Stimulated activated CD4-positive, alpha-beta T cell treated with anti-CD3 and anti-CD28 coated beads, Interleukin-15, amount 100 ng/mL, for 1 hour (primary cell): ENCODE measurements at regions not wholly inside any gene's neighbourhood (a gene's known extent, or its start where the extent isn't known, plus 50 kb on each side); places are given as distances from the start of the nearest gene placed in this dataset.

Experiments
- DNase-seq, 2 donors: peaks; one replicate each; pipeline ENCODE4 v3.0.0-alpha.2; 2020; ENCODE audit warnings: low read depth in 1 of 2, low spot score in 1 of 2

DNA sequence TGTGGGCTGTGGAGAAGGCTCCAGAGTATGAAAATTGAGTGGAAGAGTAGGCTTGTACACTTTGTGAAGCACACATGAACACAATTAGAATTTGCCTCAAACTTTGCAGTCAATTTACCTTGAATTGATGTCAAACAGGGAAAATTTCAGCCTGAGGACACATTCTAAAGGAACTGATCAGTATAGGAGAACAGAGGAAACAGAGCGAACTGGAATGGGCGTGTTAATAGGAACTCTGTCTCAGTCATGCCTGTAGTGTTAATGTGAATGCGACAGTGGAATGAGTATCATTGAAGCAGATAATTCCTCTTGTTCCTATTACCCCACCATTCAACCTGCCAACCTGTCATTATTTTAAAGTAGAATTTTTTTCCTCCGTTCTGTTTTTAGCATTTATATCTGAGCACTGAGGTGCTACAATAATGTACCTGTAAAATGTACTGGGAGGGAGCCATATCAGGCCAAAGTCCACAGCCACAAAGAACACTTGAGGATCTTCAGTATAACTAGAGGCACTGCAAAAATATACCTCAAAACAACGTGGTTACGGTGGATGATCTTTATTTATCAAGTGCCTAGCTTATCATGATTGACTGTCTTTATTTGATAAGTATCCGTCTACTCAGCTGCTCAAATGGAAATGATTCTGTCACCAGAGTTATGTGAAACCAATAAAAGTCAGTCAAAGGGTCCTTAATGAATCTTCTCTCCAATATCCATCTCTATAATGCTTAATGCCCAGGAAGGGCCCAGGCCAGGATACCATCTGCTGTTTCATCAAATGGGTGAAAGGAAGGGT, 125.3 kb upstream of the STMND1 start:
- no peak for DNase-seq

GRCh38 chr6:16974704-16975359, 127.0 kb upstream of the STMND1 start:
- DNase-seq, result no peak

GRCh38 chr6:16974387-16974673, 127.5 kb upstream of the STMND1 start:
- no peak for DNase-seq

- DNase-seq, result no peak
These were observed 128.1 kb upstream of the STMND1 start for GRCh38 chr6:16973545-16974386.

DNA sequence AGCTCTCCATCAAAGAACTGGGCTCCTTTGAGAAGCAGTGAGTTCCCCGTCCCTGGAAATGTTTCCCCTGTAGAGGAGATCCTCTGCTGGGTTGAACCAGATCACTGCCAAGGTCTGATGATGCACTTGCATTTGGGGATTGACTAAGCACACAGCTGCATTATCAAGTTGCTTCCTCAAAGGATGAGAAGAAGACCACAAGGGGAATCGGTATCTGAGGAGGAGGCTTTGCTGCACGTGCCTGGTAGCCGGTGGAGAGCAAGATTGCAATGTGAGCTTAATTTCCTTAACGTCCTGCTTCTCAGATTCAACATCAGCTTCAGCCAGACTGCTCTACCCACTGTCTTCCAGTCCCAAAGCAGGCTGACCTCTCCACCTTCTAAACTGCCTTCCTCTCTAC, 128.8 kb upstream of the STMND1 start:
- no peak for DNase-seq

DNA sequence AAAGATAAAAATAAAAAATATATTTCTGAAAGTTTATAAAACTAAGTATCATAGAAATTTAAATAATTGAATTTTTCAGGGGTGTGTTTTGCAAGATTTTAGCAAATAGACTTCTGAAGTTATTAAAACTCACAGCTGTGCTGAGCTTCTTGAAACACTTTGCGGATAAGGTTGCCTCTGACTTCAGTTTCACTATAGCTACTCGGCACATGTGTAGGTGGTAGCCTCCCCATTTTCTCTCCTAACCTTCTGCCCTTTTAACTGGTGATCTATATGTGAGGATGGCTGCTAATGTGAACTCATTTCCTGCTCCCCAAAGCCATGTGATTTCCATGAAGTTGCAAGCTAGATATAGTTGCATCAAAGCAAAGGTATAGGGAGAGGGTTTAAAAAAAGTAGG, 129.3 kb upstream of the STMND1 start:
- no peak for DNase-seq

DNA sequence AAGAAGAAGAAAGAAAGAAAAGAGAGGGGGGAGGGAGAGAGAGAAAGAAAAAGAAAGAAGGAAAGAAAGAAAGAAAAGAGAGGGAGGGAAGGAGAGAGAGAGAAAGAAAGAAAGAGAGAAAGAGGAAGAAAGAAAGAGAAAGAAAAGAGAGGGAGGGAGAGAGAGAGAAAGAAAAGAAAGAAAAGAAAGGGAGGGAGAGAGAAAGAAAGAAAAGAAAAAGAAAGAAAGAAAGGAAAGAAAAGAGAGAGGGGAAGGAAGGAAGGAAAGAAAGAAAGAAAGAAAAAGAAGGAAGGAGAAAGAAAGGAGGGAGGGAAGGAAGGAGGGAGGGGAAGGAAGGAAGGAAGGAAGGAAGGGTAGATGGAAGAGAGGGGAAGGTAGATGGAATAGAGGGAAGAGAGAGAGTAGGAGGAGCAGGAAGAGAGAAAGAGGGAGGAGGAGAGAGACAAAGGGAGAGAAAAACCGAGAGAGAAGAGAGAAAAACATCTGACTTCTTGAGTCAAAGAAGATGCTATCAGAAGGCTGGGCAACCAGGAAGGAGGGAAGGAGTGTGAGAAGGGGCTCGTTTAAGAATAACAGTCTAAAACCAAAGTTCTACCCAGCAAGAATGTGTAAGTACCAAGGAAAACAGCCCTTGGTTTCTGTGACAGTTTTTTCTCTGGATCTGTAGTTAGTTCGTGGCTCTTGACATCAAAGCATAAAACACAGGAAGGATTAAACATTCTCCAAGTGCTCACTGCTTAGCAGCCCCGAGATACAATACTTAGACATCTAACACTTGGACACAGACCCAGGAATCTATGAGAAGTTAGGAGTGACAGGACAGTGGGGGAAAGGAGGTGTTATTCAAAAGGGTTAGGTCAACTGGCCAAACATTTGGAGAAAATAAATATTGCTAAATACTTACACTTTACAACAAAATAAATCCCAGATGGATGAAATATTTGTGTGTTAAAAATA, 131.9 kb upstream of the STMND1 start:
- DNase-seq, result no peak

- no peak for DNase-seq
These were observed 133.7 kb upstream of the STMND1 start for GRCh38 chr6:16968101-16968500.

DNA sequence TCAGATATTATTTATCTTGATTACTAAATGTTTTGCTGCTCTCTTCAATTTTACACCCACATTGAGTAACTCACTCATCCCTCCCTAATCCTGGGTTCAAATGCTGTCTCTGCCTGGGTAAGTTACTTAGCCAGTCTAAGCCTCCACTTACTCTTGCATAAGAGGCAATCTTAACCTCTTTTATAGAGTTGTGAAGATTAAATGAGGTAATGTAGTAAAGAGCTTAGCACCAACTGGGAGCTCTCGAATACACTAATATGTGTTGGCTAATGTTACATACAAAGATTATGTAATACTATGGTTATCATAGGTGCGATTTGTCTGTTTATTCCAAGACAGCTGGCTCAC, 134.4 kb upstream of the STMND1 start:
- no peak for DNase-seq

- DNase-seq, result no peak
These were observed 134.9 kb upstream of the STMND1 start for GRCh38 chr6:16966791-16967469.

- DNase-seq, result no peak
These were observed 136.2 kb upstream of the STMND1 start for GRCh38 chr6:16965689-16966088.

DNA sequence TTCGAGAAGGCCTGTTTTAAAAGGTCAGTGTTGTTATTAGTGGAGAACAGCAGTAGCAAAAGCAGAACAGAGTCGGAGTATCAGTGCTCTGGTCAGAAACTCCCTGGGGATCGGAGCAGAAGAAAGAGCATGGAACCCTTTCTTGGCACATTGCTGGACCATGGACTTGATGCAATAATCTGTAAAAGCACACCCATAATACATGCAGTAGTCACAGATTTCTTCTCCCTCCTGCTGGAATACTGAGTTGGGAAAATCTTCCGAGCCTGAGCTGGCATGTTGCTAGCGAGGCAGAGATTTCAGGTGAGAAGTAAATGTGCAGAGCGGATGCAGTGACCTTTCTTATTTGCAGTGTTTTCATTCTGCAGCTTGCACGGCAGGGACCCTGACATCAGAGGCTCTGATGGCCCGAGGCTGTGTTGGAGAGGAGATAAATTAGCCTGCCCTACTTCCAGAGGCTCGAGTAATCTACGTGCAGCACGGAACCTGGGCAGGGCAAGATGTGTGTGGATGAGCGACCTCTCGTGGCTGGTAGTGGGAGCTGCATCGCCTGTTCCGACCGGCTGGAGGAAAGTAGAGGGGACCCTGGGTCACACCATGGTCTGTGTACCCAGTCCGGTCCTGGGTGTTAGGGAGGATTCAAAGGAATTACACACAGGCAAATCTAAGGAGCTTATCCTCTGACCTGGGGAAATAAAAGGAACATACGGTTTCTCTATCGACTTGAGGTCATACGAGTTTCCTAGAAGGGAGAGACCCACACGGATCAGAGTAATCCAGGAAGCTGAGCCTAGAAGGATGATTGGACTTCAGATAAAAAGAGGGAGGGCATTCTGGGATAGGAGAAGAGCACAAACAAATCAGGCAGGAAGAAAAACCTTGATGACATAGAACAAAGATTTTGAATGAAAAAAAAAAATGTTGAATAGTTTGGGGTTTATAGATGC, 137.0 kb upstream of the STMND1 start:
- peak; percentile 20 to 44 for DNase-seq

DNA sequence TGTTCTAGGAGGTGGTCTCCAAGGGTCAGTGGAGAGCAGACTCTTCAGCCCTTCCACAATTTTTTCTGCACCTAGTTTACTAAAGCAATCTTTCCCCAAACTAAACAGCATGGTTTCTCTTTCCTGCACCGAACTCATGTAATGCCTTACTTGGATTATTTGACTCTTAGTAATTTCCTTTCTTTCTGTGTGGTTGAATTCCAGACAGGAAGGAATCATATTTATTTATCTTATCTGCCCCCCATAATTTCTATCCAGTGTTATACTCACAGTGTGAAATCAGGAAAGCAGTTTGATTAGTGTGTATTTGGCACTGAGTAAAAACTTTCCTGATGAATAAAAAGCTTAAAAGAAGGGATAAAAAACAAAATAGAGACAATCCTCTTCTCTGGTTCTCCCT, 140.3 kb upstream of the STMND1 start:
- no peak for DNase-seq

- no peak for DNase-seq
These were observed 142.1 kb upstream of the STMND1 start for GRCh38 chr6:16959789-16960188.

DNA sequence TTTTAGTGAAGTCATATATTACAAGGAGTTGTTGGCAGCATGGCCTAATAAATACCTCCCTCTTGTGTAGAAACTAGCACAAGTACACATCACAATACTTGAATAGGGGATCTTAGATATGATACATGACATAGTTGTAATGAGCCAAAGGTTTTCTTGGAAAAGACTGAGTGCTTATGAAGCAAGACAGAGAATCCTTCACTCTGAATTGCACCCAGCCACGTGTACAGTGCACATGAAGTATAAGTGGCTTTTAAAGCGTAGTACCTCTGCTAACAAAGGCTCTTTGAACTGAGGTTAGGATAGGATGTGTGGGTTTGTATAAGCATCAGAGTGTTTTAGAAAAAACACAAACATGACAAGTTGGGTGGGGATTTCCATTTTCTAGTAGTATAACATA, 145.5 kb upstream of the STMND1 start:
- DNase-seq, result no peak

DNA sequence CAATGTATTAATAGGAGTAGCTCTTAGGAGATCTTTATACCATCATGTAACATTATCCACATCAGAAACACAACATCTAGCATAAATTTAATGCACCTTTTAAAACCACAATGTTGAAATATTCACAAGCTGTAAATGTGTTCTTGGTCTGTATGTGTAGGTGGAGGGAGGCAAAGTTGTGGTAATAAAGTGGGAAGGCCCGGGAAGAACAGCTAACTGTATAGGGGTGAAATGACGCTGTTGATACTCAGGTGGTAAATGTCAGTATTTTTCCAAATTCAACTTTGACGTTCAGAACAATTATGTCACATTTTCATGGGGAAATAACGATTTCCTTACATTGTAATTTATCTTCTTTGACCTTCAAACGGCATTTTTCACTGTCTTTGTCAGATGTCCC, 146.0 kb upstream of the STMND1 start:
- no peak for DNase-seq

DNA sequence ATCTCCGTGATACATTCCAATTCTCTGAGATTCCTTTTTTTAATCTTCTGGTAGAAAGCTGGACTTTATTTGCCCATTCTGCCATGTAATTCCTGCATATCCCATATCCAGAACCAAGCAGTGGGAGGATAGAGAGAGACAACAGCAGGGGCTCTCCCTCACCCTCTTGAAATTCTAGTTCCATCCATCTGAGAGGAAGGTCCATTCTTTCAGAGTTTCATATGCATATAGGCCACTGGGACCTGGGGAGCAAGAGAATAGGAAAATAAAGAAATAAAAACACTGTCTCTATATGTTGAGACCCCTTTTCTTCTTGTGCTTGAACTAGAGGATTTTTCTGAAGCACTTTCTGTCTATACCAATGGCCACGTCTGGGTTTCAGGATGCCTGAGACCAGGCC, 147.9 kb upstream of the STMND1 start:
- no peak for DNase-seq

GRCh38 chr6:16953446-16953845, 148.4 kb upstream of the STMND1 start:
- no peak for DNase-seq

DNA sequence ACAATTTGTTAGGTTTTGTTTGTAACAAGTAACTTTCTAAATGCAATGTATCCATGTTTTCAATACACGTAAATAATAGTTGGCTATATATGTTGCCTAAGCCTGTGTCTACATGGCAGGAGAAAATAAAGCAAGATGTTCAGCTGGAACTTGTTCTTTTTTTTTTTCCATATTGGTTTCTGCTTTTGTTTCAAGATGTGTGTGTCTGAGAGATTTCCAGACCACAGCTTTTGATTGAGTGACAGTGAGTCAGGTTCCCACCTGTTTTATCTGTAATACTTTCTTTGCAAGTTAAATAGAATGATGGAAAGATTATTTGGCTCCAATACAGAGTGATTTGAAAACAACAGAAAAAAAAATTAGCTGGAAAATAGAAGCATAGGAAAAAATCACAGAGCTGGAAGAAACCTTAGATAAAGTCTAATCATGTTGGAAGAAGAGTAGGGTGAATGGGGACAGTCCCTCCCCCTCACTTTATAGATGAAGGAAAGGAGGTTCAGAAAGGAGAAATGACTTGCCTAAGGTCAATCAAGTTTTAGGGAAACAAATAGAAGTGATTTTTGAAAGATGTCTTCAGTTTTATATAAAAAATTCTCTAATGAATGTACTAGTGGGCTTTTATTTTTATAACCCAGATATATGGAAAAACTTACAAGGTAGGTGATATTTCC, 150.9 kb upstream of the STMND1 start:
- DNase-seq, result no peak
